T follicular helper cell (primary cell): ENCODE measurements at regions not wholly inside any gene's neighbourhood (a gene's known extent, or its start where the extent isn't known, plus 50 kb on each side); places are given as distances from the start of the nearest gene placed in this dataset.
"Not testable (repeated sequence)": the region's sequence is repeated elsewhere in the genome, so short reads cannot be mapped to it uniquely, and the experiment has no call there.

Experiments used
- DNase-seq: peaks from one replicate; pipeline ENCODE4 v3.0.0-alpha.2; 2020; ENCODE audit warnings: low read depth

- DNase-seq: no peak
These were observed 201.2 kb upstream of the SFSWAP start for GRCh38 chr12:131509701-131510100.

GRCh38 chr12:131510431-131510830, 200.5 kb upstream of the SFSWAP start:
- no peak for DNase-seq

- no peak for DNase-seq
These were observed 199.5 kb upstream of the SFSWAP start for GRCh38 chr12:131511391-131511802.

DNA sequence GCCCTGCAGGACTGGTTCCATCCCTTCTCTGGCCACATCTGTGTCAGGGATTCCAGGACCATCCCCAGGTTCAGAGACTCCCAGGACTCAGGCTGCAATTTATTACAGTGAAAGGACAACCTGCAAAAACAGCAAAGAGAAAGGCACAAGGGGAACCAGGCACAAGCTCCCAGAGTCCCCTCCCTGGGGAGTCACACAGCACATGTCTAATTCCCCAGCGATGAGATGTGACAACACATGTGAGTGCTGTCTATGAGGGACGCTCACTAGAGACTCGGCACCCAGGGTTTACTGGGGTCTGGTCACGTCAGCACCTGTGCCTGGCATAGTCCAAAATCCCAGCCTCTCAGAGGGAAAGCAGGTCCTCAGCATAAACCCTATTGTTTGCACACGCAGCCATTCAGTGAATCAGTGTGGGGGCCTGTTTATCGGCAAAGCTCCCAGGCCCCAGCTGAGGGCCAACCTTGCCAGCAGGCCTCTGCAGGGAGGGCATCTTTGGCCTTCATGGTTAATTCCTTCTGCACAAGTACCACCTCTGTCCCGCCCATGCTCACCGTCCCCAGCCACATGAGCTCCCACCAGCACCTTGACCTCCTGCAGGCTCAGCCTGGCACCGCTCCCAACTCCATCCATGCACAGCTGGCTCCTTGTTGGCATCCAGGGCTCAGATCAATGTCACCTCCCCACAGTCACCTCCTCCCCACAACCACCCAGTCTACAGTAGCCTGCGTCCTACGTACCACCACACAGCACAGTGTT, 198.9 kb upstream of the SFSWAP start:
- no peak for DNase-seq

DNA sequence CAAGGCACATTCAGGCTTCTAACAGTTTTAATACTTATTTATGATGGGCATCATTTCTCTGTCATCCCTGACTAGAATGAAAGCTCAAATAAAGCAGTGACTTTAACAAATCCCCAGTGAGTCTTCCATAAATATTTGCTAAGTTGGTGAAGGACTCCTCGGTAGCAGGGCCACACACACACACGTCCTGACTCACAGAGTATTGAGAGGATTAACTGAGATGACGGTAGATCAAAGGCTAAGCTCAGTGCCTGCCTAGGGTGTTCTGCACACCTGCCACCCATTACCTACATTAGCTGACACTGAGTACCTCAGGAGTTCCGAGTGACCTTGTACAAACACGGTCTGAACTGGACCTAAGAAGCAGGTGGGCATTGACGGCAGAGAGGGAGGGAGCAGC, 197.3 kb upstream of the SFSWAP start:
- no peak for DNase-seq

DNA sequence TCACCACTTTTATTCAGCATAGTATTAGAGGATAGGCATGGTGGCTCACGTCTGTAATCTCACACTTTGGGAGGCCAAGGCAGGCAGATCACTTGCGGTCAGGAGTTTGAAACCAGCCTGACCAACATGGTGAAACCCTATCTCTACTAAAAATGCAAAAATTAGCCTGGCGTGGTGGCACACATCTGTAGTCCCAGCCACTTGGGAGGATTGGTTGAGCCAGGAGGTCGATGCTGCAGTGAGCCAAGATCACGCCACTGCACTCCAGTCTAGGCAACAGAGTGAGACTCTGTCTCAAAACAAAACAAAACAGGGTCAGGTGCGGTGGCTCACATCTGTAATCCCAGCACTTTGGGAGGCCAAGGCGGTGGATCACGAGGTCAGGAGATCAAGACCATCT, 190.3 kb upstream of the SFSWAP start:
- not testable (repeated sequence) for DNase-seq

DNA sequence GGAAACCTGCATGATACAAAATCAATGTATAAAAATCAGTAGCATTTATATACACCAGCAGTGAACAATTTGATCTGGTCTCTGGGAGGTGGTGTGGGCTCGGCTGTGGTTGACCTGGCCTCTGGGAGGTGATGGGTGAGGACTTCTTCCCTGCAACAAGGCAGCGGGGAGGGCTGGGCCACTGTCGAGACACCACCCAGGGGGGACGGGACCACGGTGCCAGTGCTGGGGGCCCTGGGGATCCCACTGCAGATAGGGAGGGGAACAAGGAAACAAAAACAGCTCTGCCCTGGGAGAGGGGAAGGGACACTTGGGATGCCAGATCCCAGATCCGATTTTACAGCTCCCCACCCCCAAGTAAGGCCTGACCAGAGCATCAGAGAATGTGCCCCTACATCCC, 189.6 kb upstream of the SFSWAP start:
- DNase-seq: no peak

- DNase-seq: no peak
These were observed 184.9 kb upstream of the SFSWAP start for GRCh38 chr12:131525795-131526508.

- no peak for DNase-seq
These were observed 183.8 kb upstream of the SFSWAP start for GRCh38 chr12:131527092-131527491.

GRCh38 chr12:131527736-131528135, 183.2 kb upstream of the SFSWAP start:
- DNase-seq: no peak

GRCh38 chr12:131528144-131528543, 182.7 kb upstream of the SFSWAP start:
- no peak for DNase-seq

- no peak for DNase-seq
These were observed 182.2 kb upstream of the SFSWAP start for GRCh38 chr12:131528667-131529066.

- DNase-seq: no peak
These were observed 181.5 kb upstream of the SFSWAP start for GRCh38 chr12:131529196-131530040.

- no peak for DNase-seq
These were observed 180.9 kb upstream of the SFSWAP start for GRCh38 chr12:131530041-131530332.

GRCh38 chr12:131530422-131530821, 180.5 kb upstream of the SFSWAP start:
- no peak for DNase-seq

DNA sequence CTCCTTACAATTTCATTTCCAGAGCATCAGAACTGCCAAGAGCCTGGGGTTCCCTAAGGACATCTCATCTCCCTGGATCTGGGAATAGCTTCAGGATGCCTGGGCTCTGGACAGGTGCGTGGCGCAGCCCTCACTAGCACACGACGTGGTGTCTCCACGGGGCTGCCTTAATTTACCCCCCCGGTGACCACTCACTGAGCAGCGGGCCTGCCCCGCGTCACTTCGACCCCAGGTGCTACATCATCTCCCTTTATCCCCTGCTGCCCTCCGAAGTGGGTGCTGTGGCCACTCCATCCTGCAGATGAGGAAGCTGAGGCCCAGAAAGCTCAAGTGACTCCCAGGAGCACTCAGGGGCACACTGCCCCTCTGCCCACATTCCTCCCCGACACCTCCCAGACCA, 177.8 kb upstream of the SFSWAP start:
- no peak for DNase-seq

GRCh38 chr12:131535779-131536178, 175.1 kb upstream of the SFSWAP start:
- DNase-seq: no peak

- DNase-seq: no peak
These were observed 174.6 kb upstream of the SFSWAP start for GRCh38 chr12:131536337-131536736.

GRCh38 chr12:131536766-131537165, 174.1 kb upstream of the SFSWAP start:
- DNase-seq: no peak

DNA sequence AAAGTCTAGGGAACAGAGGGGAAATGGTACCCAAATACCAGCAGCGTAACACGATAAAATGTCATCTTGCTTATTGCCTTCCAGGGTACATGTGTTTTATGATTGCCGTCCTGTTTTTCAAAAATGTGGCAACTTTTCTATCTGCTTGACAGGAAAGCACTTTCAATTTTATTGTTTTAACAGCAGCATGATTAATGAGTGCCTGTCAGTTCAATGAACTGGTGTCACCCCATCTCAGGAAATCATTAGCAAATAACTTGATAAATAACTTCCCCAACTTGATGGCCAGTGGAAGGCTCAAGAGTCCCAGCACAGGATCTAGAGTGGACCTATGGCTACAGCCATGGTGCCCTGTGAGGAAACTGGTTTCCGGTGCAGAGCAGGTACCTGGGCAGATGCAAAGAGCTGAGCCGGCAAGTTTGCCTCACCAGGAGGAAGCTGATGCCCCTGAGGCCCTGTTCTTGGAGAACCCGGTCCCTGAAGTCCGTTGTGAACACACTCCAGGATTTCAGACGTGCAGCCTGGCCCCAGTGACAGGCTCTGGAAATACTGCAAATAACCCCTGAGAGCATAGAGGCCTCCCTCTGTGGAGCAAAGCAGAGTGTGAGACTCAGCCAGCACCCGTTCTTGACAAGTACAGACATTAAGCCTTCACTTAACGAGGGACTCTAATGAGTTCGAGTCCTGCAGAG, 173.5 kb upstream of the SFSWAP start:
- no peak for DNase-seq

DNA sequence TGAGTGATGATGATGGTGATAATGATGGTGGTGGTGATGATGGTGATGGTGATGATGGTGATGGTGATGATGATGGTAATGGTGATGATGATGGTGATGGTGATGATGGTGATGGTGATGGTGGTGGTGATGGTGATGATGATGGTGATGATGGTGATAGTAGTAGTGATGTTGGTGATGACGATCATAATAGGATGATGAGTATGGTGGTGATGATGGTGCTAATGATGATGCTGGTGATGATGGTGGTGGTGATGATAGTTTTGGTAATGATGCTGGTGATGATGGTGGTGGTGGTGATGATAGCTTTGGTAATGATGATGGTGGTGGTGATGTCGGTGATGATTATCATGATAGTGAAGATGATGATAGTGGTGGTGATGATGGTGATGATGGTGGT, 171.5 kb upstream of the SFSWAP start:
- no peak for DNase-seq

- no peak for DNase-seq
These were observed 170.7 kb upstream of the SFSWAP start for GRCh38 chr12:131540138-131540623.
